ENCODE measurements at regions not wholly inside any gene's neighbourhood (a gene's known extent, or its start where the extent isn't known, plus 50 kb on each side); places are given as distances from the start of the nearest gene placed in this dataset.

- H3K9me3 ChIP-seq, result no peaks in the 10 kb centered on the region
- intact Hi-C loops (cut with DNase I; ENCODE audit: low total_unique reads), result no loop called here
- no peaks in the 10 kb centered on the region for H3K4me1 ChIP-seq
- no peak overlapping the region for H3K4me3 ChIP-seq
- no peak overlapping the region for H3K27ac ChIP-seq
- no peak for DNase-seq
- no peaks in the 10 kb centered on the region for H3K27me3 ChIP-seq
- TF ChIP-seq POLR2AphosphoS5 (IDR thresholded peaks at IDR 0.05), result no peak
- no peak for TF ChIP-seq POLR2A (IDR thresholded peaks at IDR 0.05)
- TF ChIP-seq CTCF (IDR thresholded peaks at IDR 0.05), result no peak
- H3K36me3 ChIP-seq, result no peaks in the 10 kb centered on the region
- WGBS, 5 donors, result 72 to 81% (median 76%) methylated on average over 5 of the region's 5 CpGs
Observed at GRCh38 chr12:127257366-127257935, 1009.5 kb upstream of the TMEM132C start.

DNA sequence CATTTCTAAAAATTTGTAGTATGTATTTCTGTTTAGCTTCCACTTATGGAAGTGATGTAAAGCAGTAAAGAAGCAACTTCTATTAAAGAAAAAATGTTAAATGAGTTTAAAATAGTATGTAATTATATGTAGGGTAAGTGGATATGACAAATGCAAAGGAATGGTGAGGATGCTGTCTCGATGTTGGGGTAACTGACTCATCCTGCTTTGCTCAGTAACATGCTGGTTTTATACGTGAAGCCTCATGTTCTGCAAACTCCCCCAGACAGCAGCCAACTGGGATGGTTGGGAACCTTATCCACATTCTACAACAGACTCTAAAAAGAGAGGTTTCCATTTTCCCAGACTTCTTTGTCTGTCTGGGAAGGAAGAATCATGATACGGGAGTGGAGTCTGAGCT lies 1006.4 kb upstream of the TMEM132C start:
- no peaks in the 10 kb centered on the region for H3K27me3 ChIP-seq
- no peak for TF ChIP-seq POLR2A (IDR thresholded peaks at IDR 0.05)
- no peak overlapping the region for H3K4me3 ChIP-seq
- no peaks in the 10 kb centered on the region for H3K36me3 ChIP-seq
- peaks cover 0 to 7% (median 0%) of the 10 kb centered on the region in 4 donors for H3K9me3 ChIP-seq
- no peaks in the 10 kb centered on the region for H3K4me1 ChIP-seq
- no peak overlapping the region for H3K27ac ChIP-seq
- 83 to 89% (median 84%) methylated on average over 3 of the region's 3 CpGs for WGBS, 5 donors
- DNase-seq, result no peak
- intact Hi-C loops (cut with DNase I; ENCODE audit: low total_unique reads), result no loop called here

GRCh38 chr12:127260999-127261398 lies 1006.0 kb upstream of the TMEM132C start:
- H3K4me1 ChIP-seq, result no peaks in the 10 kb centered on the region
- peaks cover 0 to 7% (median 0%) of the 10 kb centered on the region in 4 donors for H3K9me3 ChIP-seq
- TF ChIP-seq POLR2AphosphoS5 (IDR thresholded peaks at IDR 0.05) (no peak), POLR2A (IDR thresholded peaks at IDR 0.05) (no peak), EP300 (IDR thresholded peaks at IDR 0.05) (no peak)
- no peak overlapping the region for H3K27ac ChIP-seq
- WGBS, 5 donors, result 81 to 90% (median 88%) methylated on average over 7 of the region's 7 CpGs
- no peaks in the 10 kb centered on the region for H3K27me3 ChIP-seq
- no peak for DNase-seq
- no peak overlapping the region for H3K4me3 ChIP-seq
- intact Hi-C loops (cut with DNase I; ENCODE audit: low total_unique reads), result no loop called here
- no peaks in the 10 kb centered on the region for H3K36me3 ChIP-seq

GRCh38 chr12:127262615-127263014 lies 1004.4 kb upstream of the TMEM132C start:
- no peak for DNase-seq
- Histone ChIP-seq H3K27me3 (no peaks in the 10 kb centered on the region), H3K36me3 (no peaks in the 10 kb centered on the region), H3K27ac (no peak overlapping the region), H3K9me3 (peaks cover 0 to 7% (median 0%) of the 10 kb centered on the region in 4 donors), H3K4me3 (no peak overlapping the region), H3K4me1 (no peaks in the 10 kb centered on the region)
- intact Hi-C loops (cut with DNase I; ENCODE audit: low total_unique reads), result no loop called here
- TF ChIP-seq CTCF (IDR thresholded peaks at IDR 0.05) (no peak), EP300 (IDR thresholded peaks at IDR 0.05) (no peak), POLR2AphosphoS5 (IDR thresholded peaks at IDR 0.05) (no peak), POLR2A (IDR thresholded peaks at IDR 0.05) (no peak)
- 67 to 83% (median 74%) methylated on average over 1 of the region's 1 CpG for WGBS, 5 donors

- Histone ChIP-seq H3K27ac (no peak overlapping the region), H3K4me1 (no peaks in the 10 kb centered on the region), H3K9me3 (peaks cover 0 to 7% (median 0%) of the 10 kb centered on the region in 4 donors), H3K27me3 (no peaks in the 10 kb centered on the region), H3K4me3 (no peak overlapping the region), H3K36me3 (no peaks in the 10 kb centered on the region)
- DNase-seq, result no peak
- intact Hi-C loops (cut with DNase I; ENCODE audit: low total_unique reads), result no loop called here
- WGBS, 5 donors, result 92 to 97% (median 94%) methylated on average over 9 of the region's 9 CpGs
- TF ChIP-seq POLR2A (IDR thresholded peaks at IDR 0.05) (no peak), POLR2AphosphoS5 (IDR thresholded peaks at IDR 0.05) (no peak)
Observed at GRCh38 chr12:127263621-127264020, 1003.3 kb upstream of the TMEM132C start.

DNA sequence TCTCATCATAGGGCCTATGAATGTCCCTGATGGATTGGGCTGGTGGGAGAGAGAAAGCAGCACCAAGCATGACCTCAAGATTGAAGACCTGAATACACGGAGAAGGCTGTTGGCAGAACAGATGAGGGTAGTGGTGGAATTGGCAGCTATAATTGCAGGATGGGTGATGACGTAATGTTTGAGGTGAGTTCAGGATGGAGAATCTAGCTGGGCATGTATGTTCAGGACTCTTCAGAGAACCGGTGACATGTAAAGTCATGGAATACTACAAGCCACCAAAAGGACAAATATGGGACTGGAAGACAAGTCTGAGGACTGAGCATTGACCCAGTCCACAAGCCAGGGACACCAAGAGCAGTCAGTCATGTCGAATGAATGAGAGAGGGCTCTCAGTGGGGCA lies 999.8 kb upstream of the TMEM132C start:
- TF ChIP-seq POLR2AphosphoS5 (IDR thresholded peaks at IDR 0.05) (no peak), POLR2A (IDR thresholded peaks at IDR 0.05) (no peak), EP300 (IDR thresholded peaks at IDR 0.05) (no peak), CTCF (IDR thresholded peaks at IDR 0.05) (no peak)
- Histone ChIP-seq H3K27ac (no peak overlapping the region), H3K36me3 (no peaks in the 10 kb centered on the region), H3K4me1 (no peaks in the 10 kb centered on the region), H3K4me3 (no peak overlapping the region), H3K27me3 (no peaks in the 10 kb centered on the region), H3K9me3 (peaks cover 0 to 7% (median 0%) of the 10 kb centered on the region in 4 donors)
- no peak for DNase-seq
- 84 to 95% (median 87%) methylated on average over 4 of the region's 4 CpGs for WGBS, 5 donors
- intact Hi-C loops (cut with DNase I; ENCODE audit: low total_unique reads), result no loop called here

All from stomach (tissue), 8 donors.